ENCODE measurements at regions not wholly inside any gene's neighbourhood (a gene's known extent, or its start where the extent isn't known, plus 50 kb on each side); places are given as distances from the start of the nearest gene placed in this dataset.

GRCh38 chr2:71934595-71935261 is 212.9 kb downstream of the CYP26B1 start:
- Histone ChIP-seq H4K20me1 (ENCODE audit: control insufficient read depth, insufficient read depth) (no peaks in the 10 kb centered on the region), H3K36me3 (ENCODE audit: control insufficient read depth in 2 of 2, insufficient read depth in 2 of 2, low read length in 1 of 2) (no peaks in the 10 kb centered on the region), H3K9me3 (replicated peaks; ENCODE audit: control insufficient read depth, insufficient read depth, low read length) (no peaks in the 10 kb centered on the region), H3K4me3 (no peak overlapping the region), H3K9ac (ENCODE audit: control insufficient read depth, insufficient read depth, low read length) (no peak overlapping the region), H2AFZ (ENCODE audit: control insufficient read depth, low read depth, low read length) (no peak overlapping the region), H3K4me1 (ENCODE audit: control insufficient read depth, insufficient read depth, low read length) (no peaks in the 10 kb centered on the region), H3K27me3 (replicated peaks in 1 of 2; ENCODE audit: control insufficient read depth in 2 of 2, insufficient read depth in 2 of 2, low read length in 1 of 2) (no peaks in the 10 kb centered on the region), H3K4me2 (ENCODE audit: control insufficient read depth, insufficient read depth) (no peak overlapping the region), H3K27ac (ENCODE audit: control insufficient read depth, insufficient read depth) (no peak overlapping the region), H3K79me2 (ENCODE audit: control insufficient read depth, insufficient read depth, low read length) (no peaks in the 10 kb centered on the region)
- ChIA-PET CTCF (interaction anchor here (1.5 to 5.1 kb wide), 2 partner anchors 11 to 645 kb away, joined by 3 to 32 read pairs; no protein-coding TSS in a partner anchor), SMC1A (ENCODE audit: uncharacterized antibody, unreplicated experiment) (interaction anchor here (1.1 kb wide), 1 partner anchor 11 kb away, joined by 4 read pairs; no protein-coding TSS in a partner anchor), POLR2A (no interaction called here), RAD21 (ENCODE audit: unreplicated experiment) (no interaction called here)
- in situ Hi-C loops (cut with MboI) = no loop called here
- WGBS (ENCODE audit: insufficient coverage, insufficient replicate concordance, low lambda C conversion rate, missing lambda C conversion rate) = 64% methylated on average over 4 of the region's 4 CpGs
- FAIRE-seq = no peak
- TF ChIP-seq RELA (IDR thresholded peaks at IDR 0.05; ENCODE audit: borderline replicate concordance, partially characterized antibody) (no peak), SUZ12 (IDR thresholded peaks at IDR 0.05; ENCODE audit: unreplicated experiment) (no peak), BCL11A (IDR thresholded peaks at IDR 0.05; ENCODE audit: low read depth, low read length) (no peak), SMC3 (IDR thresholded peaks at IDR 0.05; ENCODE audit: borderline replicate concordance, low read length) (no peak), ZNF687 (IDR thresholded peaks at IDR 0.05) (no peak), STAT3 (IDR thresholded peaks at IDR 0.05; ENCODE audit: low read depth, low read length) (no peak), NFYB (IDR thresholded peaks at IDR 0.05; ENCODE audit: insufficient read depth, low read depth, low read length) (no peak), PML (IDR thresholded peaks at IDR 0.05; ENCODE audit: low read length) (no peak), NR2C1 (IDR thresholded peaks at IDR 0.05) (no peak)
- no peak for ATAC-seq
- intact Hi-C loops (cut with micrococcal nuclease; ENCODE audit: unreplicated experiment) = no loop called here
- no peak for DNase-seq (ENCODE audit: low read depth, low spot score)
- BruUV-seq (replicated peaks) = no TSS peak

All from GM12878 (cell line).